ENCODE measurements at regions not wholly inside any gene's neighbourhood (a gene's known extent, or its start where the extent isn't known, plus 50 kb on each side); places are given as distances from the start of the nearest gene placed in this dataset.

GRCh38 chr2:238711346-238711745, 136.5 kb upstream of the TWIST2 start:
- TF ChIP-seq JUND (IDR thresholded peaks at IDR 0.05) (no peak), FOXJ3 (CRISPR knock-in tag; IDR thresholded peaks at IDR 0.05) (no peak), SMC3 (IDR thresholded peaks at IDR 0.05; ENCODE audit: low read depth, low read length) (no peak), CTCF (IDR thresholded peaks at IDR 0.05) (no peak), NFIC (IDR thresholded peaks at IDR 0.05; ENCODE audit: borderline replicate concordance) (no peak), GABPA (IDR thresholded peaks at IDR 0.05; ENCODE audit: low read depth) (no peak), RAD21 (IDR thresholded peaks at IDR 0.05; ENCODE audit: low read length) (no peak)

Measured in SK-N-SH (cell line).